GM23248 (cell line): ENCODE measurements at regions not wholly inside any gene's neighbourhood (a gene's known extent, or its start where the extent isn't known, plus 50 kb on each side); places are given as distances from the start of the nearest gene placed in this dataset.

Experiments
- EZH2 ChIP-seq: fragments of 200-600 bp; sonication (generic); IDR thresholded peaks from 2 replicates; pipeline ENCODE4 v1.6.1; 2018; ENCODE audit warnings: antibody characterized with exemption, mild to moderate bottlenecking; ENCODE audit not compliant: insufficient read depth, poor library complexity, severe bottlenecking
- EZH2phosphoT487 ChIP-seq: fragments of 200-600 bp; sonication (generic); IDR thresholded peaks from 2 replicates; pipeline ENCODE4 v1.6.1; 2018; ENCODE audit warnings: antibody characterized with exemption, moderate library complexity, mild to moderate bottlenecking, low read depth; ENCODE audit not compliant: insufficient read depth

DNA sequence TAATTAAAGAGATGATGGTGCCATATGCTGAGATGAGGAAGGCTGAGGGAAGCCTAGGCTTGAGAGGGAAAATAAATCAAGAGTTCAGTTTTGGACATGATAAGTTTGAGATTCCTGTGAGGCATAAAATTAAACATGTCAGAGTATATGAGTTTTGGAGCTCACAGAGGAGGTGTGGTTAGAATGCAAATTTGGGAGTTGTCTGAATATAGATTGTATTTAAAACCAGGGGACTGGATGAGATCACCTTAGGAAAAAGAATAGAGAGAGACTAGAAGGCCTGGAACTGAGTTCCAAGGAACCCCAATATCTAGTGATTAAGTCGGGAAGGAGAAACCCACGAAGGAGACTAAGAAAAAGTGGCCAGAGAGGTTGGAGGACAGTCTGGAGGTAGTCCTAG lies 65.5 kb downstream of the FRMPD3 start:
- no peak for TF ChIP-seq EZH2
- no peak for TF ChIP-seq EZH2phosphoT487
